HepG2 (cell line): ENCODE measurements at regions not wholly inside any gene's neighbourhood (a gene's known extent, or its start where the extent isn't known, plus 50 kb on each side); places are given as distances from the start of the nearest gene placed in this dataset.

Experiments used
- ARNTL ChIP-seq: sonication (generic); formaldehyde crosslinking; IDR thresholded peaks from 2 replicates; pipeline ENCODE4 v1.4.0; 2020; ENCODE audit warnings: mild to moderate bottlenecking, missing genetic modification reagents
- EP300 ChIP-seq, 3 experiments: sonication (generic) in 1 of 3; formaldehyde crosslinking in 1 of 3; IDR thresholded peaks; 2 replicates each; pipeline versions ENCODE4 v1.5.1 to v1.6.1; 2011 to 2020; ENCODE audit warnings: low read depth in 2 of 3, low read length in 2 of 3, borderline replicate concordance in 1 of 3, improper control_type of control experiment in 1 of 3, mild to moderate bottlenecking in 1 of 3, missing genetic modification reagents in 1 of 3, moderate library complexity in 1 of 3
- SP5 ChIP-seq: IDR thresholded peaks from 2 replicates; pipeline ENCODE4 v1.6.1; 2016; ENCODE audit warnings: low read depth, borderline replicate concordance
- SRF ChIP-seq: IDR thresholded peaks from 2 replicates; pipeline ENCODE4 v1.6.1; 2011; ENCODE audit warnings: mild to moderate bottlenecking, low read depth, low read length, moderate library complexity
- TCF7L2 ChIP-seq: IDR thresholded peaks from 2 replicates; pipeline ENCODE4 v1.6.1; 2011; ENCODE audit warnings: mild to moderate bottlenecking, low read depth, low read length, moderate library complexity
- ZBTB8A ChIP-seq: sonication (generic); formaldehyde crosslinking; IDR thresholded peaks from 2 replicates; pipeline ENCODE4 v1.4.0; 2020; ENCODE audit warnings: mild to moderate bottlenecking, low read depth, missing genetic modification reagents, borderline replicate concordance
- ZNF143 ChIP-seq: sonication (generic); formaldehyde crosslinking; IDR thresholded peaks from 2 replicates; pipeline ENCODE4 v1.4.0; 2020; ENCODE audit warnings: missing genetic modification reagents
- ZNF841 ChIP-seq: sonication (generic); formaldehyde crosslinking; IDR thresholded peaks from 2 replicates; pipeline ENCODE4 v1.8.1; 2023; ENCODE audit warnings: missing genetic modification reagents, borderline replicate concordance
- TF ChIP-seq, protein P1 (sequence below): sonication (generic); formaldehyde crosslinking; IDR thresholded peaks from 2 replicates; pipeline ENCODE4 v1.5.0; 2020; ENCODE audit warnings: mild to moderate bottlenecking, missing genetic modification reagents, moderate library complexity
- TF ChIP-seq, protein P2 (sequence below): sonication (generic); formaldehyde crosslinking; IDR thresholded peaks from 2 replicates; pipeline ENCODE4 v1.4.0; 2020; ENCODE audit warnings: low read depth, mild to moderate bottlenecking, missing genetic modification reagents
- TF ChIP-seq, protein P3 (sequence below): IDR thresholded peaks from 2 replicates; pipeline ENCODE4 v1.6.1; 2012; ENCODE audit warnings: low read depth, low read length, improper control_type of control experiment
- TF ChIP-seq, protein P4 (sequence below): sonication (generic); formaldehyde crosslinking; IDR thresholded peaks from 2 replicates; pipeline ENCODE4 v1.4.0; 2020; ENCODE audit warnings: missing genetic modification reagents

DNA sequence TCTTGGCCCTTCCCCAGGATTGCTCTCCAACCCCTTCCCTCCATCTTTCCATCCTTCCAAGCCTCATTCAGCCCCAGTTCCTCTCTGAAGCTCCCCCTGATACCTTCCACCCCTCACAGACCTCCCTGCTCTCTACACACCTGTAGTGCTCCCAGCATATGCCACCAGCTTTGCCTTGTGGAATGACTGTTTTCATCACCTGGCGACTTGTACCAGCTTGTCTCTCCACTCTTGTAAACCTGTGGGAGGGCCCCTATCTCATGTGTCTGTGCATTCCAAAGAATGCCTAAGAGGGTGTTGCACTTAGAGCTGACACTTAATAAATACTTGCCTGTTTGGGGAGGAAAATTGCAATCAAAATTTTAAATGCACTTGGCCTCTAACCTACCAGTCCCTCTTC is 198.7 kb downstream of the BCL11A start:
- TF ChIP-seq TCF7L2 (no peak), SRF (no peak), ZNF841 (CRISPR knock-in tag) (no peak), EP300 (IDR thresholded peaks at IDR 0.05; ENCODE audit: low read depth in 2 of 2, low read length in 2 of 2) (no peak), EP300 (CRISPR knock-in tag; IDR thresholded peaks at IDR 0.05; ENCODE audit: borderline replicate concordance) (no peak), ARNTL (CRISPR knock-in tag) (no peak), ZBTB8A (CRISPR knock-in tag) (no peak), SP5 (CRISPR knock-in tag) (no peak), ZNF143 (no peak)
- TF ChIP-seq, protein P1, sequence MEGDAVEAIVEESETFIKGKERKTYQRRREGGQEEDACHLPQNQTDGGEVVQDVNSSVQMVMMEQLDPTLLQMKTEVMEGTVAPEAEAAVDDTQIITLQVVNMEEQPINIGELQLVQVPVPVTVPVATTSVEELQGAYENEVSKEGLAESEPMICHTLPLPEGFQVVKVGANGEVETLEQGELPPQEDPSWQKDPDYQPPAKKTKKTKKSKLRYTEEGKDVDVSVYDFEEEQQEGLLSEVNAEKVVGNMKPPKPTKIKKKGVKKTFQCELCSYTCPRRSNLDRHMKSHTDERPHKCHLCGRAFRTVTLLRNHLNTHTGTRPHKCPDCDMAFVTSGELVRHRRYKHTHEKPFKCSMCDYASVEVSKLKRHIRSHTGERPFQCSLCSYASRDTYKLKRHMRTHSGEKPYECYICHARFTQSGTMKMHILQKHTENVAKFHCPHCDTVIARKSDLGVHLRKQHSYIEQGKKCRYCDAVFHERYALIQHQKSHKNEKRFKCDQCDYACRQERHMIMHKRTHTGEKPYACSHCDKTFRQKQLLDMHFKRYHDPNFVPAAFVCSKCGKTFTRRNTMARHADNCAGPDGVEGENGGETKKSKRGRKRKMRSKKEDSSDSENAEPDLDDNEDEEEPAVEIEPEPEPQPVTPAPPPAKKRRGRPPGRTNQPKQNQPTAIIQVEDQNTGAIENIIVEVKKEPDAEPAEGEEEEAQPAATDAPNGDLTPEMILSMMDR (CRISPR knock-in tag): no peak
- TF ChIP-seq, protein P2, sequence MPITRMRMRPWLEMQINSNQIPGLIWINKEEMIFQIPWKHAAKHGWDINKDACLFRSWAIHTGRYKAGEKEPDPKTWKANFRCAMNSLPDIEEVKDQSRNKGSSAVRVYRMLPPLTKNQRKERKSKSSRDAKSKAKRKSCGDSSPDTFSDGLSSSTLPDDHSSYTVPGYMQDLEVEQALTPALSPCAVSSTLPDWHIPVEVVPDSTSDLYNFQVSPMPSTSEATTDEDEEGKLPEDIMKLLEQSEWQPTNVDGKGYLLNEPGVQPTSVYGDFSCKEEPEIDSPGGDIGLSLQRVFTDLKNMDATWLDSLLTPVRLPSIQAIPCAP (CRISPR knock-in tag): no peak
- TF ChIP-seq, protein P3, sequence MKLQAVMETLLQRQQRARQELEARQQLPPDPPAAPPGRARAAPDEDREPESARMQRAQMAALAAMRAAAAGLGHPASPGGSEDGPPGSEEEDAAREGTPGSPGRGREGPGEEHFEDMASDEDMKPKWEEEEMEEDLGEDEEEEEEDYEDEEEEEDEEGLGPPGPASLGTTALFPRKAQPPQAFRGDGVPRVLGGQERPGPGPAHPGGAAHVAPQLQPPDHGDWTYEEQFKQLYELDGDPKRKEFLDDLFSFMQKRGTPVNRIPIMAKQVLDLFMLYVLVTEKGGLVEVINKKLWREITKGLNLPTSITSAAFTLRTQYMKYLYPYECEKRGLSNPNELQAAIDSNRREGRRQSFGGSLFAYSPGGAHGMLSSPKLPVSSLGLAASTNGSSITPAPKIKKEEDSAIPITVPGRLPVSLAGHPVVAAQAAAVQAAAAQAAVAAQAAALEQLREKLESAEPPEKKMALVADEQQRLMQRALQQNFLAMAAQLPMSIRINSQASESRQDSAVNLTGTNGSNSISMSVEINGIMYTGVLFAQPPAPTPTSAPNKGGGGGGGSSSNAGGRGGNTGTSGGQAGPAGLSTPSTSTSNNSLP: no peak
- TF ChIP-seq, protein P4, sequence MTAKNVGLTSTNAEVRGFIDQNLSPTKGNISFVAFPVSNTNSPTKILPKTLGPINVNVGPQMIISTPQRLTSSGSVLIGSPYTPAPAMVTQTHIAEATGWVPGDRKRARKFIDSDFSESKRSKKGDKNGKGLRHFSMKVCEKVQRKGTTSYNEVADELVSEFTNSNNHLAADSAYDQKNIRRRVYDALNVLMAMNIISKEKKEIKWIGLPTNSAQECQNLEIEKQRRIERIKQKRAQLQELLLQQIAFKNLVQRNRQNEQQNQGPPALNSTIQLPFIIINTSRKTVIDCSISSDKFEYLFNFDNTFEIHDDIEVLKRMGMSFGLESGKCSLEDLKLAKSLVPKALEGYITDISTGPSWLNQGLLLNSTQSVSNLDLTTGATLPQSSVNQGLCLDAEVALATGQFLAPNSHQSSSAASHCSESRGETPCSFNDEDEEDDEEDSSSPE (CRISPR knock-in tag): no peak
